Astrocyte (in vitro differentiated cells and primary cell): ENCODE measurements at regions not wholly inside any gene's neighbourhood (a gene's known extent, or its start where the extent isn't known, plus 50 kb on each side); places are given as distances from the start of the nearest gene placed in this dataset.

Experiments used
- DNase-seq: peaks from one replicate; pipeline ENCODE4 v3.0.0-alpha.2; 2010; ENCODE audit warnings: low read depth
- FAIRE-seq: peaks from 2 replicates; lab custom pipeline; 2011; peaks lifted over from hg19 to GRCh38; lab: Jason Lieb, UNC
- H2AFZ ChIP-seq: 2 replicates; pipeline ENCODE4 v1.6.0; 2012; ENCODE audit warnings: low read depth, low read length, inconsistent platforms
- H3K27ac ChIP-seq: 2 replicates; pipeline ENCODE4 v1.5.1; 2011; ENCODE audit warnings: low read depth, low read length, inconsistent platforms
- H3K27me3 ChIP-seq: 2 replicates; pipeline ENCODE4 v1.6.0; 2011; ENCODE audit warnings: low read length, inconsistent platforms; ENCODE audit not compliant: insufficient read depth
- H3K36me3 ChIP-seq: 2 replicates; pipeline ENCODE4 v1.5.1; 2011; ENCODE audit warnings: low read length, inconsistent platforms; ENCODE audit not compliant: insufficient read depth
- H3K4me1 ChIP-seq: 2 replicates; pipeline ENCODE4 v1.5.1; 2011; ENCODE audit warnings: low read length, inconsistent platforms; ENCODE audit not compliant: insufficient read depth
- H3K4me2 ChIP-seq: 2 replicates; pipeline ENCODE4 v1.6.0; 2012; ENCODE audit warnings: low read length, inconsistent platforms
- H3K4me3 ChIP-seq: 2 replicates; pipeline ENCODE4 v1.5.1; 2011; ENCODE audit warnings: low read depth, mild to moderate bottlenecking, low read length, inconsistent platforms; ENCODE audit not compliant: insufficient read depth
- H3K79me2 ChIP-seq: 2 replicates; pipeline ENCODE4 v1.6.0; 2012; ENCODE audit warnings: mild to moderate bottlenecking, low read length, inconsistent platforms; ENCODE audit not compliant: insufficient read depth
- H3K9ac ChIP-seq: 2 replicates; pipeline ENCODE4 v1.6.0; 2012; ENCODE audit warnings: mild to moderate bottlenecking, low read length, inconsistent platforms
- H3K9me3 ChIP-seq: 2 replicates; pipeline ENCODE4 v1.5.1; 2012; ENCODE audit warnings: low read depth, mild to moderate bottlenecking, low read length, inconsistent platforms; ENCODE audit not compliant: insufficient read depth
- H4K20me1 ChIP-seq: 2 replicates; pipeline ENCODE4 v1.6.0; 2012; ENCODE audit warnings: low read length, inconsistent platforms; ENCODE audit not compliant: insufficient read depth
- H3K27ac Mint-ChIP-seq: one replicate; pipeline ENCODE4 v1.8.0; 2021; ENCODE audit warnings: mild to moderate bottlenecking, mixed read lengths; ENCODE audit not compliant: unreplicated experiment
- H3K27me3 Mint-ChIP-seq: one replicate; pipeline ENCODE4 v1.8.0; 2021; ENCODE audit warnings: low read depth, mixed read lengths; ENCODE audit not compliant: unreplicated experiment
- H3K36me3 Mint-ChIP-seq: one replicate; pipeline ENCODE4 v1.8.0; 2021; ENCODE audit warnings: low read depth, mixed read lengths; ENCODE audit not compliant: unreplicated experiment
- H3K4me1 Mint-ChIP-seq: one replicate; pipeline ENCODE4 v1.8.0; 2021; ENCODE audit warnings: low read depth, mixed read lengths; ENCODE audit not compliant: unreplicated experiment
- H3K4me3 Mint-ChIP-seq: one replicate; pipeline ENCODE4 v1.8.0; 2021; ENCODE audit warnings: mild to moderate bottlenecking, moderate library complexity, mixed read lengths; ENCODE audit not compliant: unreplicated experiment
- H3K9me3 Mint-ChIP-seq: one replicate; pipeline ENCODE4 v1.8.0; 2021; ENCODE audit warnings: mild to moderate bottlenecking, mixed read lengths; ENCODE audit not compliant: unreplicated experiment
- EZH2 ChIP-seq: IDR thresholded peaks from 2 replicates; pipeline ENCODE4 v1.6.1; 2012; ENCODE audit warnings: mild to moderate bottlenecking, low read length, inconsistent platforms; ENCODE audit not compliant: insufficient read depth
- TF ChIP-seq, protein P1 (sequence below): IDR thresholded peaks from 2 replicates; pipeline ENCODE4 v1.5.1; 2011; ENCODE audit warnings: low read depth, mild to moderate bottlenecking, inconsistent platforms, low read length, moderate library complexity; ENCODE audit not compliant: insufficient read depth

DNA sequence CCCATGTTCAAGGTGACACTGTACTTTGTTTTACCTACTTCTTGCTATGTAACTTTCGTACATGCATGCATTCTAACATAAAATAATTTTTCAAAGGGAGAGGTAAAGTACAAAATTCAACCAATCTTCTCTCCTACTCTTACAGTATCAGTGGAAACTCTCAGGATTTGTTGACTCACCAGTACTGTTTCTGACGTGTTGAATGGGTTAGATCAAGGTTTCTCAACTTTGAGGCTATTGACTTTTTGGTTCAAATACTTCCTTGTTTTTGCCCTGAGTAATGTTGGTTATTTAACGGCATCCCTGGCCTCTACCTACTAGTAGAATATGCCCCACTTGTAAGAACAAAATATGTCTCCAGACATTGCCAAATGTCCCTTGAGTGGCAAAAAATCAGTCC is 94.6 kb upstream of the SMAD1 start:
- H3K4me3 ChIP-seq = no peak overlapping the region
- H3K9me3 ChIP-seq = no peaks in the 10 kb centered on the region
- peaks cover 4% of the 10 kb centered on the region for H3K27me3 Mint-ChIP-seq
- H3K27ac ChIP-seq = no peak overlapping the region
- no peak for TF ChIP-seq EZH2
- TF ChIP-seq, protein P1, sequence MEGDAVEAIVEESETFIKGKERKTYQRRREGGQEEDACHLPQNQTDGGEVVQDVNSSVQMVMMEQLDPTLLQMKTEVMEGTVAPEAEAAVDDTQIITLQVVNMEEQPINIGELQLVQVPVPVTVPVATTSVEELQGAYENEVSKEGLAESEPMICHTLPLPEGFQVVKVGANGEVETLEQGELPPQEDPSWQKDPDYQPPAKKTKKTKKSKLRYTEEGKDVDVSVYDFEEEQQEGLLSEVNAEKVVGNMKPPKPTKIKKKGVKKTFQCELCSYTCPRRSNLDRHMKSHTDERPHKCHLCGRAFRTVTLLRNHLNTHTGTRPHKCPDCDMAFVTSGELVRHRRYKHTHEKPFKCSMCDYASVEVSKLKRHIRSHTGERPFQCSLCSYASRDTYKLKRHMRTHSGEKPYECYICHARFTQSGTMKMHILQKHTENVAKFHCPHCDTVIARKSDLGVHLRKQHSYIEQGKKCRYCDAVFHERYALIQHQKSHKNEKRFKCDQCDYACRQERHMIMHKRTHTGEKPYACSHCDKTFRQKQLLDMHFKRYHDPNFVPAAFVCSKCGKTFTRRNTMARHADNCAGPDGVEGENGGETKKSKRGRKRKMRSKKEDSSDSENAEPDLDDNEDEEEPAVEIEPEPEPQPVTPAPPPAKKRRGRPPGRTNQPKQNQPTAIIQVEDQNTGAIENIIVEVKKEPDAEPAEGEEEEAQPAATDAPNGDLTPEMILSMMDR = no peak
- no peak overlapping the region for H2AFZ ChIP-seq
- H3K9me3 Mint-ChIP-seq = no peaks in the 10 kb centered on the region
- no peaks in the 10 kb centered on the region for H3K36me3 Mint-ChIP-seq
- no peaks in the 10 kb centered on the region for H3K4me1 ChIP-seq
- DNase-seq = no peak
- no peak overlapping the region for H3K27ac Mint-ChIP-seq
- peaks cover 8% of the 10 kb centered on the region for H3K4me1 Mint-ChIP-seq
- no peak overlapping the region for H3K4me3 Mint-ChIP-seq
- H3K4me2 ChIP-seq = no peak overlapping the region
- no peaks in the 10 kb centered on the region for H3K36me3 ChIP-seq
- H4K20me1 ChIP-seq = no peaks in the 10 kb centered on the region
- H3K27me3 ChIP-seq = no peaks in the 10 kb centered on the region
- no peak overlapping the region for H3K9ac ChIP-seq
- H3K79me2 ChIP-seq = no peaks in the 10 kb centered on the region
- FAIRE-seq = no peak

DNA sequence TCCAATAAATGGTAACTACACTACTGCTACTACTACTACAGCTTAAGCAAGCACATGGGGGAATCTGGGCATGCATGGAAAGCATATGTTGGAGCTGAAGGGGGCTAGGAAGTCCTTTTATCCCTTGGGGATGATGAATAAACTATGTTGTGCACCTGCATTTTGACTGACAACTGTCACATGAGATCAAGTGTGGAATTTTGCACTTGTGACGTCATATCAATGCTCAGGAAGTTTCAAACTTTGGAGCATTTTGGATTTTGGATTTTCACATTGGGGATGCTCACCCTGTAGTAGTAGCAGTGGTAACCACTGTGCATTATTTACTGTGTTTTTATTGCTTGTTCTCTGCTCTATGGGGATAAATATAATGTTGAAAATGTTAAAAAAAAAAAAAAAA is 100.5 kb upstream of the SMAD1 start:
- Histone ChIP-seq H3K4me3 (no peak overlapping the region), H2AFZ (no peak overlapping the region), H3K4me2 (no peak overlapping the region), H3K27me3 (no peaks in the 10 kb centered on the region), H4K20me1 (no peaks in the 10 kb centered on the region), H3K4me1 (no peaks in the 10 kb centered on the region), H3K36me3 (no peaks in the 10 kb centered on the region), H3K79me2 (no peaks in the 10 kb centered on the region), H3K27ac (no peak overlapping the region), H3K9me3 (no peaks in the 10 kb centered on the region), H3K9ac (no peak overlapping the region)
- Mint-ChIP-seq H3K36me3 (peaks cover 2% of the 10 kb centered on the region), H3K27me3 (no peaks in the 10 kb centered on the region), H3K4me1 (no peaks in the 10 kb centered on the region), H3K27ac (no peak overlapping the region), H3K9me3 (no peaks in the 10 kb centered on the region), H3K4me3 (no peak overlapping the region)
- no peak for DNase-seq
- TF ChIP-seq, protein P1 = no peak
- no peak for TF ChIP-seq EZH2
- FAIRE-seq = no peak

DNA sequence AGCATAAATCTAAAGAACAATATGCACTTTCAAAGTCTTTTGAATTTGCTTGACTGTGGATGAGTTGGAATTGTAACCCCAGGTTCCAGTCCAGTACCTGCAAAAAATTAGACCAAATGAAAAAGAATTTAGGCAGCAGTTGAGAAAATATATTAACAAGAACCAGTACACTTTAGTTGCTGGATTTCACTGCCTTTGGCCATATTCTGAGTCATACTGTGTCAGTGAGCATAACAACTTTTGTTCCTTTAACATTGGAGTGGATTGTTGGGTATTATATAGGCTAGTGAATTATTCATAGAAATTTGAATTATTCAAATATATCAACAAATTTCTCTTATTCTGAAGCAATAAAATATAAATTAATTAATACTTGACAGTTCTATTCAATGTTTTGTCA is 101.5 kb upstream of the SMAD1 start:
- H3K27ac ChIP-seq = no peak overlapping the region
- no peaks in the 10 kb centered on the region for H3K4me1 ChIP-seq
- no peaks in the 10 kb centered on the region for H3K79me2 ChIP-seq
- no peak overlapping the region for H3K4me2 ChIP-seq
- Mint-ChIP-seq H3K27me3 (no peaks in the 10 kb centered on the region), H3K4me1 (no peaks in the 10 kb centered on the region), H3K27ac (no peak overlapping the region), H3K9me3 (no peaks in the 10 kb centered on the region), H3K4me3 (no peak overlapping the region), H3K36me3 (peaks cover 2% of the 10 kb centered on the region)
- no peaks in the 10 kb centered on the region for H3K36me3 ChIP-seq
- no peak for TF ChIP-seq EZH2
- TF ChIP-seq, protein P1 = no peak
- no peak overlapping the region for H3K4me3 ChIP-seq
- H3K27me3 ChIP-seq = no peaks in the 10 kb centered on the region
- H3K9me3 ChIP-seq = no peaks in the 10 kb centered on the region
- no peak for DNase-seq
- FAIRE-seq = no peak
- H2AFZ ChIP-seq = no peak overlapping the region
- no peaks in the 10 kb centered on the region for H4K20me1 ChIP-seq
- no peak overlapping the region for H3K9ac ChIP-seq
